GM12891 (cell line): ENCODE measurements at regions not wholly inside any gene's neighbourhood (a gene's known extent, or its start where the extent isn't known, plus 50 kb on each side); places are given as distances from the start of the nearest gene placed in this dataset.

ENCODE experiments used
- PAX5 ChIP-seq: IDR thresholded peaks from 2 replicates; pipeline ENCODE4 v1.6.1; 2011; ENCODE audit warnings: low read length, moderate library complexity, mild to moderate bottlenecking; ENCODE audit not compliant: insufficient read depth, severe bottlenecking
- POLR2A ChIP-seq: IDR thresholded peaks from 2 replicates; pipeline ENCODE4 v1.6.1; 2011; ENCODE audit warnings: low read depth, low read length, control low read depth
- POLR2AphosphoS5 ChIP-seq: IDR thresholded peaks from 2 replicates; pipeline ENCODE4 v1.6.1; 2011; ENCODE audit warnings: low read depth, low read length, control low read depth
- SPI1 ChIP-seq: IDR thresholded peaks from 2 replicates; pipeline ENCODE4 v1.6.1; 2011; ENCODE audit warnings: low read depth, low read length, control low read depth
- TAF1 ChIP-seq: IDR thresholded peaks from 2 replicates; pipeline ENCODE4 v1.6.1; 2011; ENCODE audit warnings: low read depth, low read length, control low read depth

DNA sequence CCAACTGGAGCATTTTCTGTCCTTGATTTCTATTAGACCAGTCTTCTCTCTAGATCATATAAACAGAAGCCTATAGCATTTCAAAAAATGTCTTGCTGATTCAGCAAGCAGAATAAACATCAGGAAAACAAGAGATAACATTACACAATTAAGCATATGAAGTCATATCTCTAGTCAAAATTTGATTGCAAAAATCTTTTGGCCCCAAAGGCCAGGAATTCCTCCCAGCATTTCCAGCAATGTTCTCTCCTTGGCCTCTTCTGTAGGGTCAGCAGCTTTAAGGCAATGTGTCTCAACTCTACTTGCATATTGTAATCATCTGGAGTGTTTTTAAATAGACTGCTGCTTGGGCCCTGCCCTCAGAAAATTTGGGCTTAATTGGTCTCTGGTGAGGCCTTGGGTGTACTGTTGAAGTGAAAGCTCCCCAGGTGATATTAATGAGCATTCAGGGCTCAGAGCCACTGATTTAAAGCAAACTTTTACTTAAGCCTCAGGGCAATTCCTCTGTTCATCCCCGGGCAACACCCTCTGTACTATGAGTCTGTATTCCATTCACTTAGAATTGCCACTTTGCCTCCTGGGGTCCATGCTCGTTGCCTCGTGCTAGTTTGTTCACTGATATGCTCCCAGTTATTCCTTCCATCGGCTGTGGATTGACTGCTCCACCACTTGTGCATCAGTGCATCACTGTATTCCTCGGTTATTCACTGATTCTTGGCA, 1072.6 kb downstream of the ROBO2 start:
- TF ChIP-seq POLR2AphosphoS5, result no peak
- no peak for TF ChIP-seq POLR2A
- TF ChIP-seq TAF1, result no peak
- TF ChIP-seq PAX5, result no peak
- no peak for TF ChIP-seq SPI1
